ENCODE measurements at regions not wholly inside any gene's neighbourhood (a gene's known extent, or its start where the extent isn't known, plus 50 kb on each side); places are given as distances from the start of the nearest gene placed in this dataset.

DNA sequence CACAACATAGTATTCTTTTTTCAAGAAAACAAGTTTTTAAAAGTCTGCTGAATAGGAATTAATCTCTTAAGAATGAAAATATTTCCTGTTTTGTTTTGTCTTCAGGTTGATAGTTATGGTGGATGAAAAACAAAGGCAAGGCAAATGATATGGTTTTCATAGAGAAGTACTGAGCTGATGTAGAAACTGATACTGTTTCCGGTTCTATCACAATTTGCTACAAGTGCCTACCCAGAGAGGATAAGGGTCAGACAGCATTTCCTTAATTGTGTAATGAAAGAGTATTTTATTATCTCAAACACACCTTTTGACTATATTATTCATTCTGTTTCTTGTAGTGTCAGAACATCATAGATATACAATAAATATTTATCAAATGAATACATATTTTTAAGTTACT lies 836.3 kb downstream of the SQOR start:
- TF ChIP-seq, protein P1, sequence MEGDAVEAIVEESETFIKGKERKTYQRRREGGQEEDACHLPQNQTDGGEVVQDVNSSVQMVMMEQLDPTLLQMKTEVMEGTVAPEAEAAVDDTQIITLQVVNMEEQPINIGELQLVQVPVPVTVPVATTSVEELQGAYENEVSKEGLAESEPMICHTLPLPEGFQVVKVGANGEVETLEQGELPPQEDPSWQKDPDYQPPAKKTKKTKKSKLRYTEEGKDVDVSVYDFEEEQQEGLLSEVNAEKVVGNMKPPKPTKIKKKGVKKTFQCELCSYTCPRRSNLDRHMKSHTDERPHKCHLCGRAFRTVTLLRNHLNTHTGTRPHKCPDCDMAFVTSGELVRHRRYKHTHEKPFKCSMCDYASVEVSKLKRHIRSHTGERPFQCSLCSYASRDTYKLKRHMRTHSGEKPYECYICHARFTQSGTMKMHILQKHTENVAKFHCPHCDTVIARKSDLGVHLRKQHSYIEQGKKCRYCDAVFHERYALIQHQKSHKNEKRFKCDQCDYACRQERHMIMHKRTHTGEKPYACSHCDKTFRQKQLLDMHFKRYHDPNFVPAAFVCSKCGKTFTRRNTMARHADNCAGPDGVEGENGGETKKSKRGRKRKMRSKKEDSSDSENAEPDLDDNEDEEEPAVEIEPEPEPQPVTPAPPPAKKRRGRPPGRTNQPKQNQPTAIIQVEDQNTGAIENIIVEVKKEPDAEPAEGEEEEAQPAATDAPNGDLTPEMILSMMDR (IDR thresholded peaks at IDR 0.05; ENCODE audit: insufficient read depth, low read depth, low read length), result no peak
- no peak for TF ChIP-seq EZH2 (IDR thresholded peaks at IDR 0.05; ENCODE audit: insufficient read depth, low read length)

Data from astrocyte (in vitro differentiated cells and primary cell).